Activated naive CD4-positive, alpha-beta T cell treated with anti-CD3 and anti-CD28 coated beads, Interleukin-2, amount 50 U/mL, for 24 hours (primary cell): ENCODE measurements at regions not wholly inside any gene's neighbourhood (a gene's known extent, or its start where the extent isn't known, plus 50 kb on each side); places are given as distances from the start of the nearest gene placed in this dataset.

Experiments
- H3K27ac Mint-ChIP-seq: one replicate; pipeline ENCODE4 v1.8.0; 2021; ENCODE audit warnings: mild to moderate bottlenecking, mixed read lengths
- H3K27me3 Mint-ChIP-seq: one replicate; pipeline ENCODE4 v1.8.0; 2021; ENCODE audit warnings: mixed read lengths
- H3K36me3 Mint-ChIP-seq: one replicate; pipeline ENCODE4 v1.8.0; 2021; ENCODE audit warnings: mixed read lengths
- H3K4me1 Mint-ChIP-seq: one replicate; pipeline ENCODE4 v1.8.0; 2021; ENCODE audit warnings: mixed read lengths
- H3K4me3 Mint-ChIP-seq: one replicate; pipeline ENCODE4 v1.8.0; 2021; ENCODE audit warnings: mild to moderate bottlenecking, mixed read lengths
- H3K9me3 Mint-ChIP-seq: one replicate; pipeline ENCODE4 v1.8.0; 2021; ENCODE audit warnings: mixed read lengths

- Mint-ChIP-seq H3K4me3 (no peak overlapping the region), H3K4me1 (no peaks in the 10 kb centered on the region), H3K27me3 (no peaks in the 10 kb centered on the region), H3K36me3 (no peaks in the 10 kb centered on the region), H3K27ac (no peak overlapping the region), H3K9me3 (peaks cover 4% of the 10 kb centered on the region)
Measured at GRCh38 chr4:180430283-180430682, 1812.9 kb upstream of the TENM3 start.

DNA sequence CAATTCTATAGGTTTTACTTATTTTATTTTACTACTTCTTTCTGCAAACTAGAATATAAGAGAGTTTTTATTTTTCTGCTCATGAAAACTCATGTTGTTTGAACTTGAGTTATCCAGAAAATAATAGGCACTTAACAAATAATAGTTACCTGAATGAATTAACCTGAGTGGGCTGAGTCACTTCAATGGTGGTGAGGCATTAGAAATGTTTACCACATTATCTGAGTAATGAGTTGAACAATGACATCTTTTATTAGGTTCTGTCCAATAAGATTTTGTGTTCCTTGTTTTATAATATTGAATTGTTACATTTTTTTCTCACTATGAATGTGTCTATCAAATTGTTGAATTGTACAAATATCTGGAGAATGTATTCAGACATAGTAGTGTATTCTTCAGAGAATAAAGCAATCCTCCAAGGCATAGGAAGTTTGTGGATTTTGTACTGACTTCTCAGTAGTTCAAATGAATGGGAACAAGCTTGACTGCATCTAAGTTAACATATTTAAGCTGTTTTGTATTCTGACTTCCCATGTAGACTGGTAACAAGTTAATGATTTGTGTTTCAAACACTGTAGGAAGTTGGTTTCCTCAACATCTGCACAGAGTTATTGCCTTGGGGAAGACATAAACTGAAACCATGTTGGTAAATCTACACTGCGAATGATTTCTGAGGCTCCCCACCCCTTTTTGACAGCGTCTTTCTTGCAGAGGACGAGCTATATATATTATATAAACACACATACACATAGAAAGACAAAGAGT is 1808.9 kb upstream of the TENM3 start:
- H3K36me3 Mint-ChIP-seq: no peaks in the 10 kb centered on the region
- H3K9me3 Mint-ChIP-seq: peaks cover 4% of the 10 kb centered on the region
- H3K4me3 Mint-ChIP-seq: no peak overlapping the region
- no peaks in the 10 kb centered on the region for H3K27me3 Mint-ChIP-seq
- no peaks in the 10 kb centered on the region for H3K4me1 Mint-ChIP-seq
- H3K27ac Mint-ChIP-seq: no peak overlapping the region

DNA sequence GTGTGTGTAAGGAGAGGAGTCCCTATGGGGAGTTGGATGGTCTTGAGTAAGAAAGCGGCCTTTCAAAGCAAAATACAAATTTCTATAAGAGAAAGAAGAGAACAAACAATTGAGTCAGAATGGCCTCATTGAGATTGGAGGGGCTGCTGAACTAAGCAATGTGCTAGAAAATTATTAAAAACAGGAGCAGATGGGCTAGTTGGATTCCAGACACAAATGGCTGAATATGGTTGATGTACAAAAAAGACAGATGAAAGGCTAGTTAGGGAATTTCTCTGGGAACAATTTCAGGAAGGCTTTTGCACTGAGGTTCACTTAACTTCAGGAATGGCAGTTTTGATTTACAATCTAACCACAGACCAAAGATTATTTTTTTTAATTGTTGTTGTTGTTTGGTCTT is 1806.8 kb upstream of the TENM3 start:
- Mint-ChIP-seq H3K9me3 (peaks cover 4% of the 10 kb centered on the region), H3K4me1 (no peaks in the 10 kb centered on the region), H3K27me3 (no peaks in the 10 kb centered on the region), H3K27ac (no peak overlapping the region), H3K36me3 (no peaks in the 10 kb centered on the region), H3K4me3 (no peak overlapping the region)

DNA sequence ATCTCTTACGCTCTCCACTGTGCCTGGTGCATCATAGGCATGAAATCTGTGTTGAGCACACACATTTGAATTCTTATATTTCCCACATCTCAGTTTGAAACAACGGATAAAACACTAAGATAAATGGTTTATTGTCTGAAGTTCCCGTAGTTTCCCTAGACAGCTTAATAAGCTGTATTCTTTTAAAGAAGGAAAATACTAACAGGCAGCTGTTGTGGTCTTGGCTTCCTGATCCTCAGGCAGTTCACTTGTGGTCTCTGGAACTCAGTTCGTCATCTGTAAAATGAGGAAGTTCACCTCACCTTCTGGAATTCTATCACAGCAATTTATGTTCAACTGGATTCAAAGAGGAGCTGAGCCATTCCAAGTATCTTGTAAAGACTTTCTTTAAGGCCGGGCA is 1805.6 kb upstream of the TENM3 start:
- H3K36me3 Mint-ChIP-seq: no peaks in the 10 kb centered on the region
- H3K27me3 Mint-ChIP-seq: no peaks in the 10 kb centered on the region
- no peaks in the 10 kb centered on the region for H3K4me1 Mint-ChIP-seq
- H3K9me3 Mint-ChIP-seq: peaks cover under 1% of the 10 kb centered on the region
- no peak overlapping the region for H3K27ac Mint-ChIP-seq
- no peak overlapping the region for H3K4me3 Mint-ChIP-seq

GRCh38 chr4:180448306-180448705 is 1794.9 kb upstream of the TENM3 start:
- H3K9me3 Mint-ChIP-seq: no peaks in the 10 kb centered on the region
- H3K27ac Mint-ChIP-seq: no peak overlapping the region
- H3K4me1 Mint-ChIP-seq: no peaks in the 10 kb centered on the region
- no peaks in the 10 kb centered on the region for H3K27me3 Mint-ChIP-seq
- H3K4me3 Mint-ChIP-seq: no peak overlapping the region
- H3K36me3 Mint-ChIP-seq: no peaks in the 10 kb centered on the region

DNA sequence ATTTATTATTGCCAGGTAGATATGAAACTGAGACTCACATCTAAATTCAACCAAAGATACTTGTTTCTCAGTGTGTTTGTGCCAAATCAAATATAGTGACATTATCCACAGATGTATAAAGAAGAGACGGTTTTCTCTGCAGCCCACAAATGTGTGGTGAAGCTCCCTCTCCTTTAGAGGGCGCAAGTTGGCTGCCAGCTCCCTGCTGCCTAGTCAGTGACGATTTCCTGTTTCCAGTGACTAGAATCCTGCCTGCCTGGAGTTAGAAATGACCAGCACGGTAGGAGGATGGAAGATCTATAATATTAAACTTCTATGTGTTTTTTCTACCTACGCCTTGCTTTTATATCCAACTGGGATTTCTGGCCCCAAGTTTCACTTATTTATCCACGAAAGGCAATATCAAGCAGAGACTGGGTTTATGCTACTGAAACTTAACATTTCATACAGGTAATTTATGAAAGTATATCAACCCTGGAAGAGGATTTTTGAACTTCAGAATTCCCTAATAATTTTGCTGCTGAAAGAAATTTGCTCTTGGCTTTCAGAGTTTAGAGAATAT is 1793.7 kb upstream of the TENM3 start:
- H3K36me3 Mint-ChIP-seq: no peaks in the 10 kb centered on the region
- no peaks in the 10 kb centered on the region for H3K9me3 Mint-ChIP-seq
- H3K27ac Mint-ChIP-seq: no peak overlapping the region
- no peaks in the 10 kb centered on the region for H3K27me3 Mint-ChIP-seq
- H3K4me3 Mint-ChIP-seq: no peak overlapping the region
- no peaks in the 10 kb centered on the region for H3K4me1 Mint-ChIP-seq

DNA sequence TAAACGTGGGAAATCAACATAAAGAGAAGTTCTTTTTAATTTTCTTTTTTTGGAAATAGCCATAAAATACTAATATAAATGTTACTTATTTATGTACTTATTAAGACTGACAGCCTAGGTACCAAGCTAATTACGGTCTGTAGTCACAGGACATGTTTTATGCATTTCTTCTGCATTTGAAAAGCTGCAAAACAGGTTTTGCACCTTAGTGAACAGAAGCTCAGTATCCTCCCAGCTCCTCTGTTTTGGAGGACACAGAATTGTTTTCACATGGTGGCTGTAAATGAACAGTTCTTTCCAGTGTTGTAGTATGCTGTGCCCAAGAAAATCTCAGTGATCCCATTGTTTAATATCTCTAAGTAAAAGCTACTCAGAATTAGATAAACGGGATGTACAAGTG is 1788.0 kb upstream of the TENM3 start:
- H3K36me3 Mint-ChIP-seq: no peaks in the 10 kb centered on the region
- H3K9me3 Mint-ChIP-seq: peaks cover 5% of the 10 kb centered on the region
- H3K27me3 Mint-ChIP-seq: no peaks in the 10 kb centered on the region
- no peaks in the 10 kb centered on the region for H3K4me1 Mint-ChIP-seq
- no peak overlapping the region for H3K27ac Mint-ChIP-seq
- no peak overlapping the region for H3K4me3 Mint-ChIP-seq

DNA sequence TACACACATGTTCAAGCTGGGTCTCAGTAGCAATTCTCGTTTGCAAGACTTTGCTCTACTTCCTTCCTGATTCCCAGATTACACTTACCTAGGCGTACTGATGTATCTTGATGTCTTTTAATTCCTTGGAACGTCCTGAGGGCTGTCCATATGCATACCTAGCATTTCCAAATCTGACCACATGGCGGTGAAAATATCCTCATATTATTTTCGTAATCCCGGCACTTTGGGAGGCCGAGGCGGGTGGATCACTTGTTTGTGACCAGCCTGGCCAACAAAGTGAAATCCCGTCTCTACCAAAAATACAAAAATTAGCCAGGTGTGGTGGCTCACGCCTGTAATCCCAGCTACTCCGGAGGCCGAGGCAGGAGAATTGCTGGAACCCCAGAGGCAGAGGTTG is 1786.3 kb upstream of the TENM3 start:
- H3K36me3 Mint-ChIP-seq: no peaks in the 10 kb centered on the region

GRCh38 chr4:180462116-180462515 is 1781.1 kb upstream of the TENM3 start:
- peaks cover 5% of the 10 kb centered on the region for H3K9me3 Mint-ChIP-seq
- H3K36me3 Mint-ChIP-seq: no peaks in the 10 kb centered on the region
- no peak overlapping the region for H3K27ac Mint-ChIP-seq
- H3K4me3 Mint-ChIP-seq: no peak overlapping the region
- H3K4me1 Mint-ChIP-seq: no peaks in the 10 kb centered on the region
- no peaks in the 10 kb centered on the region for H3K27me3 Mint-ChIP-seq

More for the DNA sequence above, 1786.3 kb upstream of the TENM3 start:
- Mint-ChIP-seq H3K9me3 (peaks cover 5% of the 10 kb centered on the region), H3K4me3 (no peak overlapping the region), H3K4me1 (no peaks in the 10 kb centered on the region), H3K27me3 (no peaks in the 10 kb centered on the region), H3K27ac (no peak overlapping the region)

GRCh38 chr4:180465364-180465763 is 1777.8 kb upstream of the TENM3 start:
- Mint-ChIP-seq H3K36me3 (no peaks in the 10 kb centered on the region), H3K27ac (no peak overlapping the region), H3K27me3 (no peaks in the 10 kb centered on the region), H3K4me3 (no peak overlapping the region), H3K4me1 (no peaks in the 10 kb centered on the region), H3K9me3 (no peaks in the 10 kb centered on the region)

GRCh38 chr4:180483036-180483435 is 1760.2 kb upstream of the TENM3 start:
- no peak overlapping the region for H3K4me3 Mint-ChIP-seq
- no peaks in the 10 kb centered on the region for H3K36me3 Mint-ChIP-seq

GRCh38 chr4:180485407-180485806 is 1757.8 kb upstream of the TENM3 start:
- Mint-ChIP-seq H3K27me3 (no peaks in the 10 kb centered on the region), H3K27ac (no peak overlapping the region), H3K9me3 (no peaks in the 10 kb centered on the region), H3K4me1 (no peaks in the 10 kb centered on the region), H3K36me3 (no peaks in the 10 kb centered on the region), H3K4me3 (no peak overlapping the region)

More at GRCh38 chr4:180483036-180483435, 1760.2 kb upstream of the TENM3 start:
- no peak overlapping the region for H3K27ac Mint-ChIP-seq
- no peaks in the 10 kb centered on the region for H3K9me3 Mint-ChIP-seq
- no peaks in the 10 kb centered on the region for H3K27me3 Mint-ChIP-seq
- no peaks in the 10 kb centered on the region for H3K4me1 Mint-ChIP-seq

- Mint-ChIP-seq H3K27me3 (no peaks in the 10 kb centered on the region), H3K9me3 (no peaks in the 10 kb centered on the region), H3K4me3 (no peak overlapping the region), H3K4me1 (no peaks in the 10 kb centered on the region), H3K36me3 (no peaks in the 10 kb centered on the region), H3K27ac (no peak overlapping the region)
Measured at GRCh38 chr4:180486342-180486741, 1756.9 kb upstream of the TENM3 start.

GRCh38 chr4:180489787-180490186 is 1753.4 kb upstream of the TENM3 start:
- no peak overlapping the region for H3K4me3 Mint-ChIP-seq
- H3K9me3 Mint-ChIP-seq: peaks cover 13% of the 10 kb centered on the region
- H3K4me1 Mint-ChIP-seq: no peaks in the 10 kb centered on the region
- no peak overlapping the region for H3K27ac Mint-ChIP-seq
- H3K27me3 Mint-ChIP-seq: no peaks in the 10 kb centered on the region
- H3K36me3 Mint-ChIP-seq: no peaks in the 10 kb centered on the region

GRCh38 chr4:180491210-180491609 is 1752.0 kb upstream of the TENM3 start:
- H3K27ac Mint-ChIP-seq: no peak overlapping the region
- no peaks in the 10 kb centered on the region for H3K36me3 Mint-ChIP-seq
- no peak overlapping the region for H3K4me3 Mint-ChIP-seq
- peaks cover 13% of the 10 kb centered on the region for H3K9me3 Mint-ChIP-seq
- H3K4me1 Mint-ChIP-seq: no peaks in the 10 kb centered on the region
- no peaks in the 10 kb centered on the region for H3K27me3 Mint-ChIP-seq

DNA sequence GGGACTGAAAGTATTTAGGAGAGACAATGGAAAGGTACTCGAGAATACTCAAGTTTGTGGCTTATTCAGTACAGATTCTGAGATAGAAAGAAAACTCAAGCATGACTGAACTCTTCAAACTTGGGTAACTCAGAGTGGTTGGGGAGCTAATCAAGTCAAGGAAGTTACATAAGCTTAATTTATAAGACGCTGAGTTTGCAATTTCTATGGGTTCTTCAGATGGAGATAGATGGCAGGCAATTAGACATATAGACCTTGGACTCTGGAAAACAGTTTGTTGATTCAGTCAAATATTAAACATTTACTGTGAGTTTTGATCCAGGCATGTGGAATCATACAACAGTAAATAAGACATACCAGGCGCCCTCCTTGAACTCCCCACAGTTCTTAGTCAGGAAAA is 1749.9 kb upstream of the TENM3 start:
- no peak overlapping the region for H3K4me3 Mint-ChIP-seq
- no peaks in the 10 kb centered on the region for H3K27me3 Mint-ChIP-seq
- H3K36me3 Mint-ChIP-seq: no peaks in the 10 kb centered on the region
- peaks cover 21% of the 10 kb centered on the region for H3K9me3 Mint-ChIP-seq
- no peak overlapping the region for H3K27ac Mint-ChIP-seq
- no peaks in the 10 kb centered on the region for H3K4me1 Mint-ChIP-seq

GRCh38 chr4:180500154-180500553 is 1743.0 kb upstream of the TENM3 start:
- H3K4me3 Mint-ChIP-seq: no peak overlapping the region
- H3K27ac Mint-ChIP-seq: no peak overlapping the region
- no peaks in the 10 kb centered on the region for H3K4me1 Mint-ChIP-seq
- no peaks in the 10 kb centered on the region for H3K27me3 Mint-ChIP-seq
- H3K36me3 Mint-ChIP-seq: no peaks in the 10 kb centered on the region
- peaks cover 8% of the 10 kb centered on the region for H3K9me3 Mint-ChIP-seq
